HL-60 (cell line): ENCODE measurements at regions not wholly inside any gene's neighbourhood (a gene's known extent, or its start where the extent isn't known, plus 50 kb on each side); places are given as distances from the start of the nearest gene placed in this dataset.

Source experiments
- CTCF ChIP-seq: IDR thresholded peaks from one replicate; pipeline ENCODE4 v1.5.1; 2011; ENCODE audit warnings: low read length, control low read depth, inconsistent platforms; ENCODE audit not compliant: insufficient read depth
- POLR2AphosphoS5 ChIP-seq: IDR thresholded peaks from 2 replicates; pipeline ENCODE4 v1.6.1; 2012; ENCODE audit warnings: low read depth

- TF ChIP-seq CTCF (no peak), POLR2AphosphoS5 (no peak)
Measured at GRCh38 chr9:88745276-88746001, 210.5 kb downstream of the NXNL2 start.
